ENCODE measurements at regions not wholly inside any gene's neighbourhood (a gene's known extent, or its start where the extent isn't known, plus 50 kb on each side); places are given as distances from the start of the nearest gene placed in this dataset.
"Not testable (repeated sequence)": the region's sequence is repeated elsewhere in the genome, so short reads cannot be mapped to it uniquely, and the experiment has no call there.

DNA sequence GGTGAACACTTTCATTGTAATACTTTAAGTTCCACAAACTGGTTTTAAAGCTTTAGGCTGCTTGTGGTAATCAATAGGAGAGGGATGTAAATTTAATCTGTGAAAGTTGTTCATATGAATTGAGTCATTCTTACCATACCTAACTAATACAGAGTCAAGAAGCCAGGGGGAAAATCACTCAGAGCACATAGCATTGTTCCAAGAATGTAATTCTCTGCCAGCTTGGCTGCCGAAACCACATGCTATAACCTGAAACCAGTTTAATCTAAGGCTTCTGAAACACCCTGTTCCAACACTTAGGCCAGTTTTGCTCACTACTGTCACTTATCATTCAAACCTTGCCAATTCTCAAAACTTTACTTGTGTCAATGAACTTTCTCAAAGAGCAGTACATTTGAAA is 528.8 kb upstream of the GRAMD2B start:
- H3K36me3 Mint-ChIP-seq = no peaks in the 10 kb centered on the region
- CTCF ChIA-PET = no interaction called here
- DNase-seq (no peak), ATAC-seq (no peak)
- H3K4me3 Mint-ChIP-seq = no peak overlapping the region
- peaks cover 2% of the 10 kb centered on the region for H3K9me3 Mint-ChIP-seq (ENCODE audit: low read depth)
- H3K4me1 Mint-ChIP-seq = no peaks in the 10 kb centered on the region
- H3K27ac Mint-ChIP-seq = no peak overlapping the region
- no peaks in the 10 kb centered on the region for H3K27me3 Mint-ChIP-seq

GRCh38 chr5:125896368-125896767 is 526.8 kb upstream of the GRAMD2B start:
- CTCF ChIA-PET = no interaction called here
- no peak overlapping the region for H3K27ac Mint-ChIP-seq
- DNase-seq (no peak), ATAC-seq (no peak)
- no peaks in the 10 kb centered on the region for H3K4me1 Mint-ChIP-seq
- no peak overlapping the region for H3K4me3 Mint-ChIP-seq
- H3K9me3 Mint-ChIP-seq (ENCODE audit: low read depth) = peaks cover 2% of the 10 kb centered on the region
- H3K27me3 Mint-ChIP-seq = no peaks in the 10 kb centered on the region
- no peaks in the 10 kb centered on the region for H3K36me3 Mint-ChIP-seq

DNA sequence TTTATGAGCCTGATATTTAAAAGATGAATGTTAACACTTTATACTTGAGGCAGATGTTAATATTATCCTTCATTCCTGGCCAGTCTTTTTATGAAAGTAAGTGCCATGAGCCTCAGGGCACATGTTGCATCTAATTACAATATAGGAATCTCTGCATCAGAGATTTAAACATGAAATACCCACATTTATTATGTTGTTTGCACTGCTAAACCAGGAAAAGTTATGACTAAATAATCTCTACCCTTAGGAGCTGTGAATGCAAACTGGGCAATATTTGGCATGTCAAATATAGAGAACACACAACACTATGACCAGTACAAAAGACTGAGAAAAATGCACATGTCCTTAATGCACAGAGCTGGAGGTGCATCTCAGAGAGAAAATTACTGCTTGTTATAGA is 526.1 kb upstream of the GRAMD2B start:
- Mint-ChIP-seq H3K27ac (no peak overlapping the region), H3K36me3 (no peaks in the 10 kb centered on the region), H3K4me3 (no peak overlapping the region), H3K27me3 (no peaks in the 10 kb centered on the region), H3K4me1 (no peaks in the 10 kb centered on the region), H3K9me3 (ENCODE audit: low read depth) (peaks cover 2% of the 10 kb centered on the region)
- CTCF ChIA-PET = no interaction called here
- ATAC-seq (no peak), DNase-seq (no peak)

- H3K27me3 Mint-ChIP-seq = no peaks in the 10 kb centered on the region
- ATAC-seq (no peak), DNase-seq (no peak)
- H3K36me3 Mint-ChIP-seq = no peaks in the 10 kb centered on the region
- CTCF ChIA-PET = no interaction called here
- H3K4me1 Mint-ChIP-seq = no peaks in the 10 kb centered on the region
- H3K27ac Mint-ChIP-seq = no peak overlapping the region
- no peaks in the 10 kb centered on the region for H3K9me3 Mint-ChIP-seq (ENCODE audit: low read depth)
- H3K4me3 Mint-ChIP-seq = no peak overlapping the region
Measured at GRCh38 chr5:125898851-125899405, 524.3 kb upstream of the GRAMD2B start.

GRCh38 chr5:125912028-125912427 is 511.2 kb upstream of the GRAMD2B start:
- H3K4me3 Mint-ChIP-seq = no peak overlapping the region
- no peaks in the 10 kb centered on the region for H3K27me3 Mint-ChIP-seq
- no peak overlapping the region for H3K27ac Mint-ChIP-seq
- no peak for ATAC-seq
- H3K4me1 Mint-ChIP-seq = no peaks in the 10 kb centered on the region
- DNase-seq = no peak
- CTCF ChIA-PET = no interaction called here
- H3K9me3 Mint-ChIP-seq (ENCODE audit: low read depth) = peaks cover 12% of the 10 kb centered on the region
- no peaks in the 10 kb centered on the region for H3K36me3 Mint-ChIP-seq

- Mint-ChIP-seq H3K27ac (no peak overlapping the region), H3K4me3 (no peak overlapping the region), H3K4me1 (no peaks in the 10 kb centered on the region), H3K36me3 (no peaks in the 10 kb centered on the region), H3K9me3 (ENCODE audit: low read depth) (peaks cover 12% of the 10 kb centered on the region), H3K27me3 (no peaks in the 10 kb centered on the region)
- CTCF ChIA-PET = no interaction called here
- DNase-seq (no peak), ATAC-seq (no peak)
Measured at GRCh38 chr5:125913200-125913599, 510.0 kb upstream of the GRAMD2B start.

GRCh38 chr5:125914471-125914870 is 508.7 kb upstream of the GRAMD2B start:
- H3K4me3 Mint-ChIP-seq = no peak overlapping the region
- H3K4me1 Mint-ChIP-seq = no peaks in the 10 kb centered on the region
- no peaks in the 10 kb centered on the region for H3K27me3 Mint-ChIP-seq
- H3K36me3 Mint-ChIP-seq = no peaks in the 10 kb centered on the region
- no peak for ATAC-seq
- CTCF ChIA-PET = no interaction called here
- no peak overlapping the region for H3K27ac Mint-ChIP-seq
- peaks cover 12% of the 10 kb centered on the region for H3K9me3 Mint-ChIP-seq (ENCODE audit: low read depth)
- no peak for DNase-seq

- DNase-seq; H3K4me1 Mint-ChIP-seq; H3K4me3 Mint-ChIP-seq; H3K27me3 Mint-ChIP-seq; H3K9me3 Mint-ChIP-seq (ENCODE audit: low read depth); H3K27ac Mint-ChIP-seq; ATAC-seq; CTCF ChIA-PET; H3K36me3 Mint-ChIP-seq: not testable (repeated sequence)
Measured at GRCh38 chr5:125923958-125924357, 499.3 kb upstream of the GRAMD2B start.

- H3K9me3 Mint-ChIP-seq (ENCODE audit: low read depth) = peaks cover 6% of the 10 kb centered on the region
- H3K4me3 Mint-ChIP-seq = no peak overlapping the region
- no peak for ATAC-seq
- no peak for DNase-seq
- no peaks in the 10 kb centered on the region for H3K27me3 Mint-ChIP-seq
- H3K36me3 Mint-ChIP-seq = no peaks in the 10 kb centered on the region
- CTCF ChIA-PET = no interaction called here
- no peaks in the 10 kb centered on the region for H3K4me1 Mint-ChIP-seq
- H3K27ac Mint-ChIP-seq = no peak overlapping the region
Measured at GRCh38 chr5:125926172-125926571, 497.0 kb upstream of the GRAMD2B start.

GRCh38 chr5:125928663-125929062 is 494.5 kb upstream of the GRAMD2B start:
- H3K36me3 Mint-ChIP-seq = no peaks in the 10 kb centered on the region
- no peaks in the 10 kb centered on the region for H3K27me3 Mint-ChIP-seq
- peaks cover 9% of the 10 kb centered on the region for H3K9me3 Mint-ChIP-seq (ENCODE audit: low read depth)
- DNase-seq (no peak), ATAC-seq (no peak)
- no peak overlapping the region for H3K4me3 Mint-ChIP-seq
- CTCF ChIA-PET = no interaction called here
- H3K4me1 Mint-ChIP-seq = no peaks in the 10 kb centered on the region
- H3K27ac Mint-ChIP-seq = no peak overlapping the region

DNA sequence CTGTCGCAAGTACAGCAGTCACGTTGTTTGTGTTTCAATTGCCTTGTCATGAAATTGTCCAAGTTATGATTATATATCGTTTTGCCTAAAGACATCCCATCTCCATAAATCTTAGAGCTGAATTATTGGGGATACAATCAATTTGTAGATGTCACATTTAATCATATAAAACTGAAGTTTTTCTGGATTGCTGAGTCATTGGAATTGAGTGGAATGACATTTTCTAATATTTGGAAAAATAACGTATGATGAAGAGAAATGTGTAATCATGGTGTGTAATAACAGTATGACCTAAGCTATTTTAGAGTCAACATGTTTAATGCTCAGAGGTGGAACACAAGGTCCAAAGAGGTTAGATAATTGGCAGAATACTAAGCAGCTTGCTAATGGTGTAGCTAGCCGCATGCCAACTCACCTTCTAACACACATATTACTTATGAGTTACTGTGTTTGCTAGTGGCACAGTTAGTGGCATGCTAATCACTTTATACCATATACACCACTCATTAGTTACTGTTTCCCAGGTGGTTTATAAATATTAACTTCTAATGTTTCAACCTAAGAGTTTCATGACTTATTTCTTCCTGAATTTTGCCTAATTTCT is 473.1 kb upstream of the GRAMD2B start:
- CTCF ChIA-PET = no interaction called here
- ATAC-seq = no peak

DNA sequence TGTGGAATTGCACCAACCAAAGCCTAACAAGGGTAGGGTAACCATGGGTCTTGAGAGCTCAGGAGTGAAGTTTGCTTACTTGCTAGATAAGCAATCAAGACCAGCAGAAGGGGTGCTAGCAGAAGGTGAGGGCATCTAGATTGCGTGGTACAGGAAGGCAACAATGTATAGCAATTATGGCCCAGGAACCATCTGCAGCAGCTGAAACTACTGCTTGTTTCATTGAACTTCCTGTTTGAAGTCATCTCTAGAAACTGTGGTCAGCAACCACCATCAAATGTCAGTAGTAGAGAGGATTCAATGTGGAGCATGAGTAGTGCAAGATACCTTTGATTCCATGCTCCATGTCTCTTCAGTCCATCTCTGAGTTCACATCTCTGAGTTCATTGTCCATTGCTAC is 462.1 kb upstream of the GRAMD2B start:
- H3K27ac Mint-ChIP-seq = no peak overlapping the region
- DNase-seq (peak; percentile 50), ATAC-seq (peak; percentile 77)
- H3K4me1 Mint-ChIP-seq = peaks cover 10% of the 10 kb centered on the region
- no peaks in the 10 kb centered on the region for H3K36me3 Mint-ChIP-seq
- H3K27me3 Mint-ChIP-seq = no peaks in the 10 kb centered on the region
- CTCF ChIA-PET = no interaction called here
- peaks cover 14% of the 10 kb centered on the region for H3K9me3 Mint-ChIP-seq (ENCODE audit: low read depth)
- H3K4me3 Mint-ChIP-seq = no peak overlapping the region

More for the DNA sequence above, 473.1 kb upstream of the GRAMD2B start:
- Mint-ChIP-seq H3K9me3 (ENCODE audit: low read depth) (peaks cover 11% of the 10 kb centered on the region), H3K27ac (no peak overlapping the region), H3K27me3 (no peaks in the 10 kb centered on the region), H3K4me3 (no peak overlapping the region), H3K36me3 (no peaks in the 10 kb centered on the region), H3K4me1 (no peaks in the 10 kb centered on the region)
- no peak for DNase-seq

DNA sequence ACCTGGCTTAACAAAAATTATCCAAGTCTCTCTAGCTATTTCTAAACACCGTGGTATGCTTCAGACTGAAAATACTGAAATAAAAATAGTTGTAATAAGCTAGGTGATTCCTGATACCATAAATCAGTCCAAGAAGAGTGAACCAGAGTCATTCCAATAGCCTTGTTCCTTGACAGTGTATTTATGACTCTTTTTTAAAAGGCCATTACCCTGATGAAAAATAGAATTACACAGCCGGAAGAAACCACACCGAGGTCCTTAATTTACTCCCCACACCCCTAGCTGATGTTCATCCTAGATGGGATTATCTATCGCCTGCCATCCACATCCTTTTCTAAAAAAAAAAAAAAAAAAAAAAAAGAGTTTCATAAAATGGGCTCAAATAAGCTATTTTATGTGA is 457.6 kb upstream of the GRAMD2B start:
- DNase-seq = no peak
- Mint-ChIP-seq H3K27ac (no peak overlapping the region), H3K36me3 (no peaks in the 10 kb centered on the region), H3K27me3 (no peaks in the 10 kb centered on the region), H3K4me3 (no peak overlapping the region), H3K4me1 (peaks cover 10% of the 10 kb centered on the region), H3K9me3 (ENCODE audit: low read depth) (peaks cover 4% of the 10 kb centered on the region)
- CTCF ChIA-PET = no interaction called here
- no peak for ATAC-seq

- CTCF ChIA-PET = no interaction called here
- H3K27me3 Mint-ChIP-seq = no peaks in the 10 kb centered on the region
- H3K4me1 Mint-ChIP-seq = no peaks in the 10 kb centered on the region
- no peak overlapping the region for H3K27ac Mint-ChIP-seq
- peaks cover 2% of the 10 kb centered on the region for H3K9me3 Mint-ChIP-seq (ENCODE audit: low read depth)
- DNase-seq (no peak), ATAC-seq (no peak)
- H3K36me3 Mint-ChIP-seq = no peaks in the 10 kb centered on the region
- H3K4me3 Mint-ChIP-seq = no peak overlapping the region
Measured at GRCh38 chr5:125967576-125967975, 455.6 kb upstream of the GRAMD2B start.

All from activated CD8-positive, alpha-beta memory T cell treated with anti-CD3 and anti-CD28 coated beads, Interleukin-2, amount 10 ng/mL, durations not matched to agents 7 days and 5 days (primary cell).